ENCODE measurements at regions not wholly inside any gene's neighbourhood (a gene's known extent, or its start where the extent isn't known, plus 50 kb on each side); places are given as distances from the start of the nearest gene placed in this dataset.
"Not testable (repeated sequence)": the region's sequence is repeated elsewhere in the genome, so short reads cannot be mapped to it uniquely, and the experiment has no call there.

DNA sequence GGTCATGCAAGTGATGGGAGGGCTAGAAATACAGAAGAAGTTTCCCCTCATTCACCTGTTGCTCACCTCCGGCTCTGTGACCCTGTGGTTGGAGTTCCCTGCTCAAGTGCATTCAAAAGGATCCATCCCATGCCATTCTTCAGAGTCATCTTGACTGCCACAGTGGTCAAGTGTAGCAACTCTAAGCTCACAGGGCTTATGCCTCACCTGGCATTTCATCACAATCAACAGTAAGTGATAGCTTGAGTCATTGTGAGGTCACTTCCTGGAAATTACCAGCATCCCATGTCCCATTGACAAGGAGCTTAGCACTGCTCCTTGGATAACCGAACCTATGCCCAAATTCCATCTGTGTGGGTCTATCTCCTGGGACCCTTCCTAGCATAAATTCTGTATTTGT is 55.6 kb downstream of the OR4C45 start:
- H3K4me3 Mint-ChIP-seq: no peak overlapping the region
- ATAC-seq (replicated peaks) (no peak), DNase-seq (no peak)
- no peak overlapping the region for H3K27ac Mint-ChIP-seq
- no peaks in the 10 kb centered on the region for H3K36me3 Mint-ChIP-seq
- peaks cover 7% of the 10 kb centered on the region in 2 donors for H3K9me3 Mint-ChIP-seq
- H3K27me3 Mint-ChIP-seq: no peaks in the 10 kb centered on the region
- no peaks in the 10 kb centered on the region for H3K4me1 Mint-ChIP-seq

DNA sequence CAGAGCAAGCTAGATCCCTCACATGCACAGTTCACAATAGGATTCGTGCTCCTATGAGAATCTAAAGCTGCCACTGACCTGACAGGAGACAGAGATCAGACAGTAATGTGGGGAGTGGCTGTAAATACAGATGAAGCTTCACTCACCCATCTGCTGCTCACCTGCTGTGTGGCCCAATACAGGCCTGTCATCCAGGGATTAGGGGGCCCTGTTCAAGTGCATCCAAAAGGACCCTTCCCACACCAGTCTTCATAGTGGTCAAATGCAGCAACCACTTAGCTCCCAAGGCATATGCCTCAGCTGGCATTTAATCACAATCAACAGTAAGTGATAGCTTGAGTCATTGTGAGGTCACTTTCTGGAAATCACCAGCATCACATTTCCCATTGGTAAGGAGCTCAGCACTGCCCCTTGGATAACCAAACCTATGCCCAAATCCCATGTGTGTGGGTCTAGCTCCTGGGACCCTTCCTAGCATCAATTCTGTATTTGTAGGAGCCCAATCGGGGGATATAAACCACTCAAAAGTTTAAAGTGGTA is 65.6 kb downstream of the OR4C45 start:
- peaks cover 0 to under 1% of the 10 kb centered on the region in 2 donors for H3K36me3 Mint-ChIP-seq
- ATAC-seq (replicated peaks) (no peak), DNase-seq (no peak)
- H3K27me3 Mint-ChIP-seq: no peaks in the 10 kb centered on the region
- peaks cover 9 to 11% of the 10 kb centered on the region in 2 donors for H3K9me3 Mint-ChIP-seq
- H3K4me3 Mint-ChIP-seq: no peak overlapping the region
- no peak overlapping the region for H3K27ac Mint-ChIP-seq
- no peaks in the 10 kb centered on the region for H3K4me1 Mint-ChIP-seq

DNA sequence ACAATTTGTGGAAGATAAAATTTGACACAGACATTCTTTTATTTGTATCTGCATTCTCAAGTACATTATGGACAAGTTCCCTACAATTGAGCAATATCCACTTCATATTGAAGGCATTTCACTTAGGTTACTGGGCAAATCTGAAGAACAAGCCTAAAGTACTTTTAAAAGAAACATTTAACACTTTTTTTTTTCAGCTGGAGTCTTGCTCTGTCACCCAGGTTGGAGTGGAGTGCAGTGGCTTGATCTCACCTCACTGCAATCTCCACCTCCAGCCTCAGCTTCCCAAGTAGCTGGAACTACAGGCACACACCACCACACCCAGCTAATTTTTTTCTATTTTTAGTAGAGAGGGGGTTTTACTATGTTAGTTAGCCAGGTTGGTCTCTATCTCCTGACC is 70.2 kb downstream of the OR4C45 start:
- Mint-ChIP-seq H3K4me3 (no peak overlapping the region), H3K4me1 (no peaks in the 10 kb centered on the region), H3K27me3 (no peaks in the 10 kb centered on the region), H3K27ac (no peak overlapping the region), H3K9me3 (peaks cover 0 to 4% of the 10 kb centered on the region in 2 donors), H3K36me3 (peaks cover 0 to 2% of the 10 kb centered on the region in 2 donors)
- DNase-seq (no peak), ATAC-seq (replicated peaks) (no peak)

DNA sequence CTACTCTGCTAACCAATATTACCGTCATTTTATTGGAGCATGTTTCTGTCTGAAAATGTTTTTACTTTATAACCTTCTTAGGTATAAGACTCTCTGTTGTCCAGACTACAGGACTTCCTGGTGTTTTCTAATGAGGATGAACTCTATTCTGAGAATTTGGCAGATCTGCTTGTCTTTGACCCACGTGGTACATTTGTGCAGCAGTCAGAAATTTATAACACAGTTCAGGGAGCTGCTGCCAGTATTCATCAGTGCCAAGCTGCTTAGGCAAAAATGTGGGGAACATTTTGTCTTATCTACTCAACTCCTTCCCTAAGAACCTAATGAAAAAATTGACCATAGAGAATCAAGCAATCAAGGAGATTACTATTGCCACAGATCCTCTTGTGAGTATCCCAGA is 108.0 kb downstream of the OR4C45 start:
- not testable (repeated sequence) for H3K27me3 Mint-ChIP-seq; H3K36me3 Mint-ChIP-seq; DNase-seq; H3K27ac Mint-ChIP-seq; ATAC-seq (replicated peaks); H3K4me3 Mint-ChIP-seq; H3K4me1 Mint-ChIP-seq
- H3K9me3 Mint-ChIP-seq: peaks cover 12 to 16% of the 10 kb centered on the region in 2 donors

DNA sequence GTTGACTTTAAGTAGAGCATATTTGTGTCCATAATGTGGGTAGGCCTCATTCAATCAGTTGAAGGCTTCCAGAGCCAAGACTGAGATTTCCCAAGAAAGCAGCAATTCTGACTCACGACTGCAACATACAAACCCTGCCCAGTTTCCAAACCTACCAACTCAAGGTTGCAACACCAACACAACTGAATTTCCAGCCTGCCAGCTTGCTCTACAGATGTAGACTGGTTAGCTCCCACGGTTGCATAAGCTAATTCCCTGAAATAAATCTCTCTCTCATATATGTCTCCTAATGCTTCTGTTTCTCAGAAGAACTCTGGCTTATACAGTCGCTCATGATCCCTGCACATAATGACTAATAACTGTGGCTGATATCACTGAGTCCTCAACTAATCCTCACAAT is 113.6 kb downstream of the OR4C45 start:
- not testable (repeated sequence) for ATAC-seq (replicated peaks); H3K27me3 Mint-ChIP-seq; H3K27ac Mint-ChIP-seq; H3K36me3 Mint-ChIP-seq; H3K4me1 Mint-ChIP-seq; H3K4me3 Mint-ChIP-seq; DNase-seq
- H3K9me3 Mint-ChIP-seq: peaks cover 16 to 20% of the 10 kb centered on the region in 2 donors

DNA sequence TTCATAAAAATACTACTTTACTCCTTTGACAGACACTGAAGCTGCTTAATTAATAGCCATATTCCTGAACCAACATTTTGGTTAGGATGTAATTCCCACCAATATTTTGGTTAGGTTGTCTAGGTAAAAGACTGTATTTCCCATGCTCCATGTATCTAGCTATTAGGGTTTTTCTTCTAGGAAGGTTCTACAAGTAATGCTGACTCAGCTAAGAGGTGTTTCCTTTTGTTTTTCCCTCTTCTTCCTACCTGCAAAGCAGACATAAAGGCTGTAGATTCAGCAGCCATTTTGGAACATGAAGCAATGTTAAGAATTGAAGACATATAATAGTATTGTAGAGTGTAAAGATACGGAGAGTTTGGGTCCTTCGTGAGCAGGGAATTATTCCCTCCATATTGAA is 115.3 kb downstream of the OR4C45 start:
- ATAC-seq (replicated peaks); H3K4me1 Mint-ChIP-seq; H3K27ac Mint-ChIP-seq; H3K4me3 Mint-ChIP-seq; DNase-seq; H3K27me3 Mint-ChIP-seq; H3K36me3 Mint-ChIP-seq: not testable (repeated sequence)
- peaks cover 14 to 22% of the 10 kb centered on the region in 2 donors for H3K9me3 Mint-ChIP-seq

DNA sequence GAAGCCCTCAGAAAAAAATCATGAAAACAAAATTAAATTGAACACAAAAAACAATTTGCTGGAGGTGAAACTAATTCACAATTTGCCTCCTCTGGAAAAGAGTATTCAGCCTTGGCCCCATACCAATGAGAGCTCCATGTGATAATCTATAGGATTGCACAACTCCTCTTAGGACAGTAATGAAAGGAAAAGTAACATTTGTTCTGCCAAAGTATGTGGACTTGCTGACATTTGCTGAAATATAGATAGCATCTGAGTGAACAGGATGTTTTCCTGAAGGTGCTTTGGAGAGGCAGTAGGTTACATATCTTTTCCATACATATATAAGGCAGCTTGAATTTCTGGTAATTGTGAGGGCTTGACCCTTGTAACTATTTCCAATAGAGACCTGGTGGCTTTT is 122.8 kb downstream of the OR4C45 start:
- no peaks in the 10 kb centered on the region for H3K27me3 Mint-ChIP-seq
- no peak overlapping the region for H3K4me3 Mint-ChIP-seq

DNA sequence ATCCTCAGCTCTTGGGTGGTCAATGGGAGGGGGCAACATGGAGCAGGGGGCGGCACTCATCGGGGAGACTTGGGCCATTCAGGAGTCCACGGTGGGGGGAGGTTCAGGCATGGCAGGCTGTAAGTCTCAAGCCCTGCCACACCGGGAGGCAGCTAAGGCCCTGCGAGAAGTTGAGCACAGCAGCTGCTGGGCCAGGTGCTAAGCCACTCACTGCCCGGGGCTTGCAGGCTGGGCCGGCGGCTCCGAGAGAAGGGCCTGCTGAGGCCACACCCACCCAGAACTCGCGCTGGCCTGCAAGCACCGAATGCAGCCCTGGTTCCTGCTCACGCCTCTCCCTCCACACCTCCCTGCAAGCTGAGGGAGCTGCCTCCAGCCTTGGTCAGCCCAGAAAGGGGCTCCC is 131.4 kb downstream of the OR4C45 start:
- no peak overlapping the region for H3K4me3 Mint-ChIP-seq
- ATAC-seq (replicated peaks) (no peak), DNase-seq (no peak)
- H3K27ac Mint-ChIP-seq: no peak overlapping the region
- H3K9me3 Mint-ChIP-seq: peaks cover 11 to 12% of the 10 kb centered on the region in 2 donors
- H3K36me3 Mint-ChIP-seq: no peaks in the 10 kb centered on the region
- H3K27me3 Mint-ChIP-seq: no peaks in the 10 kb centered on the region
- no peaks in the 10 kb centered on the region for H3K4me1 Mint-ChIP-seq

More for the DNA sequence above, 122.8 kb downstream of the OR4C45 start:
- H3K4me1 Mint-ChIP-seq: no peaks in the 10 kb centered on the region
- ATAC-seq (replicated peaks) (no peak), DNase-seq (no peak)
- H3K27ac Mint-ChIP-seq: no peak overlapping the region
- H3K36me3 Mint-ChIP-seq: no peaks in the 10 kb centered on the region
- peaks cover 16 to 21% of the 10 kb centered on the region in 2 donors for H3K9me3 Mint-ChIP-seq

DNA sequence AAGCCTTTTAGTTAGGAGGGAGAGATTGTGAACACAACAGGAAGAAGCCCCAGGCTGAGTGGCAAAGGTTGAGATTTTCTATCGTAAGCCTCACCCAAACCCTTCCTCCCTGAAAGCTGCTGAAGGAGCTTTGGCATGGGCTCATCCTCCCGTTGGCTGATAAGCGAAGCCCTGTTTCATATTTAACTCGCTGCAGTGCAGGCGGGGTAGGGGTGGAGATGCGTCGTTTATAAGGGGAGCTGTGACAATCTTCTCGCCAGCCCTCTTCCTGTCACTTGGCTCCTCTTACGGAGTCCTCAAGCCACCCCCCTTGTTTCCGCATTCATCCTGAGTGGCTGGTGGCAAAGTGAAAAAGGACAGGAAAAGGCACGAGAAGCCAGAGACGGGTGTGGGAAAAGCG is 137.0 kb downstream of the OR4C45 start:
- ATAC-seq (replicated peaks) (no peak), DNase-seq (no peak)
- Mint-ChIP-seq H3K27ac (no peak overlapping the region), H3K36me3 (no peaks in the 10 kb centered on the region), H3K4me3 (no peak overlapping the region), H3K9me3 (peaks cover 0 to 8% of the 10 kb centered on the region in 2 donors), H3K27me3 (no peaks in the 10 kb centered on the region), H3K4me1 (no peaks in the 10 kb centered on the region)

DNA sequence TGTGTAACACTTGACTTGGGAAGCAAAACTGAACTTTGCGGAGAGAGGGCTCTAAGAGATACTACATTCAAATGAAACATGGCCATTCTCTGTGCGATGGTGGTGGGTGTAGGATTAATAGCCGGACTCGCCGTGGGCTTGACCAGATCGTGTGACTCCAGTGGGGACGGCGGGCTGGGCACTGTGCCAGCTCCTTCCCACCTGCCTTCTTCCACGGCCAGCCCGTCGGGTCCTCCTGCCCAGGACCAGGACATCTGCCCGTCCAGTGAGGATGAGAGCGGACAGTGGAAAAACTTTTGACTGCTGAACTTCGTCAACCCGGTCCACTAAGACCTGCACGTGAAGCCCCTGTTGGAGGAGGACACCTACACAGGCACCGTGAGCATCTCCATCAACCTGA is 137.4 kb downstream of the OR4C45 start:
- Mint-ChIP-seq H3K4me1 (no peaks in the 10 kb centered on the region), H3K36me3 (no peaks in the 10 kb centered on the region), H3K4me3 (no peak overlapping the region), H3K9me3 (peaks cover 0 to 10% of the 10 kb centered on the region in 2 donors), H3K27ac (no peak overlapping the region), H3K27me3 (no peaks in the 10 kb centered on the region)
- ATAC-seq (replicated peaks): no peak
- no peak for DNase-seq

DNA sequence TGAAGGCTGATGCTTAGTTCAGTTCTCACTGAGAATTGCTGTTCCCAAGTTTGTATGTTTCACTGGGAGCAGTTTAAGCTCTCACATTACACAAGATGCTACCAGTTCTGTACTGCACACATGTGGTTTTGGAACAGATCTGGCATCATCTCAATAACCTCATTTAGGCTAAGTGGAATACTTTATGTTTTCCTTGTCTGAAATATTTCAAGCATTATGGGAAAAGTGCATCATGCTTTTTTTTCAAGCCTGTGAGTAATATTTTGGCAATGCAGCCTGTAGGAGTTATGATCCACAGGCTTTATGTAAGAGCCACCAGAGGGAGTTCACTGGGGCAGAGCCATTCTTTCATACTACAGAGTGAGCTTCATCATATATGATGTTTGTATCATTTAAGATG is 141.5 kb downstream of the OR4C45 start:
- H3K27ac Mint-ChIP-seq: no peak overlapping the region
- no peaks in the 10 kb centered on the region for H3K4me1 Mint-ChIP-seq
- H3K36me3 Mint-ChIP-seq: no peaks in the 10 kb centered on the region
- H3K9me3 Mint-ChIP-seq: peaks cover 4 to 14% of the 10 kb centered on the region in 2 donors
- DNase-seq (no peak), ATAC-seq (replicated peaks) (peak in 1 of 2 donors; percentile 42)
- no peaks in the 10 kb centered on the region for H3K27me3 Mint-ChIP-seq
- H3K4me3 Mint-ChIP-seq: no peak overlapping the region

DNA sequence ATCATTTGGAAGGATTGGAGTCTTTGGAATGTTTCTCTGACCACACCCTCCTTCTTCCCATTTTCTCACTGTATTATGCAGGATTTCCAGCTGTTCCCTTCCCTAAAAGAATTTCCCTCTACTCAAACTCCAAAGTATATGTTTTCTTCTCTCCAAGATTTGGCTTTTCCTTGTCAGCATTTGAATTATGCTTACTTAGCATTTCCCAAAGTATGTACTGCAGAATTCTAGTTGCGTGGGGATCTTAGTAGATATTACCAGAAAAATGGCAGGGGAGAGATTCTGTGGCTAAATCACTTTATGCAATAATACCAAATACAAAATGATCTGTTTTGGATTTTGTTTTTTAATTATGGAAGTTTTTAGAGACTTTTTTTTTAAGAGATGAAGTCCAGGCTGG is 142.3 kb downstream of the OR4C45 start:
- Mint-ChIP-seq H3K27me3 (no peaks in the 10 kb centered on the region), H3K27ac (no peak overlapping the region), H3K36me3 (no peaks in the 10 kb centered on the region), H3K4me3 (no peak overlapping the region), H3K9me3 (peaks cover 4 to 10% of the 10 kb centered on the region in 2 donors), H3K4me1 (no peaks in the 10 kb centered on the region)
- ATAC-seq (replicated peaks): no peak
- DNase-seq: no peak

DNA sequence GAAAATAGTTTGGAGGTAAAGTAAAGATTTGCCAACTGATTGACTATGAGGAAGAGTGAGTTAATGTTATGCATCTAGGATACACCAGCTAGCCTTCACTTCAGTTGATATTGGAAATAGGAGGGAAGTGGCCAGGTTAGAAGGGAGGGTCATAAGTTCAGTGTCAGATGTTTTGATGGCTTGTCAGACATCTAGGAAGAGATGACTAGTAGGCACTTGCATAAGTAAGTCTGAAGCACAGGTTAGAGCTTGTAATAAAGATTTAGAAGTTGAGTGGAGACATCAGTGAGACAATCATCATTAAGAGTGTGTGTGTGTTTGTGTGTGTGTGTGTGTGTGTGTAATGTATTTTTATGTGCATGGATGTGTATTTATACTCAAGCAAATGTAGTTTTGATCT is 146.1 kb downstream of the OR4C45 start:
- Mint-ChIP-seq H3K27ac (no peak overlapping the region), H3K4me3 (no peak overlapping the region), H3K4me1 (no peaks in the 10 kb centered on the region), H3K36me3 (no peaks in the 10 kb centered on the region), H3K27me3 (no peaks in the 10 kb centered on the region), H3K9me3 (peaks cover 4 to 10% of the 10 kb centered on the region in 2 donors)
- no peak for ATAC-seq (replicated peaks)
- DNase-seq: no peak

DNA sequence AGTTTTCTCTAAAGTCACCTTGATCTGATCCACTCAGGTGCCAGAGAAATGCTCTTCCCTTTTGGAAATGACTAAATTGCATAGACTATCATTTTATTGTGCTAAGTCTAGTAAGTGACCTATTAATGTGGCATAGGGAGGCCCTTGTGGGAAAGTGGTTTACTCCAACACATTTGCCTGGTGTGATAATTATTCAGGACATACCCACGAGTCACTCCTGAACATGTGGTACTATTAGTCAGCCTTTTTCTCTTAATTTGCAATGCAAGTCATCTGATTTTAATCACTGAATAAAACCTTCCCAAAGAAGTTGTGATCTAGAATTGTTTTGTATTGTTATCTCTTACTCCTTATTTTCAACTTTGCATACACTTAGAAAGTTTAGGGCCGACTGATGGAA is 148.7 kb downstream of the OR4C45 start:
- no peaks in the 10 kb centered on the region for H3K27me3 Mint-ChIP-seq
- ATAC-seq (replicated peaks): no peak
- H3K36me3 Mint-ChIP-seq: no peaks in the 10 kb centered on the region
- no peak for DNase-seq
- no peak overlapping the region for H3K4me3 Mint-ChIP-seq
- H3K27ac Mint-ChIP-seq: no peak overlapping the region
- no peaks in the 10 kb centered on the region for H3K4me1 Mint-ChIP-seq
- H3K9me3 Mint-ChIP-seq: peaks cover 15 to 18% of the 10 kb centered on the region in 2 donors

DNA sequence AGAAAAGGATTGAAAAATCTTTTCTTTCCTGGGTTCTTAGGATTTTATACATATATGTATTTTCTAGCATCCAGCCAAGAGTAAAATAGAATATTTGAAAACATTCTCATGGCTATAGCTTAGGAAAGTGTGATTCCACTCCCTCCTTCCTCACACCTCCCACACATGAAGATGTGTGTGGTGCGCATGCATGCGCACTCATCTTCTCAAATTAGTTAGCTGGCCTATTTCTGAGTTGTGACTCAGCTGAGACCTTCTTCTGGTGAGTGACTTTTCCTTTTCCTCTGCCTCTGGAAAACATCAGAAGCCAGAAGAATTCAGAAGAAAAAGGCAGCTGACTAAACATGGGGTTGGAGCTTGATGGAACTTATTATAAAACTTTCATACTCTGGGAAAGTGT is 149.8 kb downstream of the OR4C45 start:
- Mint-ChIP-seq H3K27ac (no peak overlapping the region), H3K4me3 (no peak overlapping the region), H3K27me3 (no peaks in the 10 kb centered on the region), H3K9me3 (peaks cover 15 to 18% of the 10 kb centered on the region in 2 donors), H3K36me3 (no peaks in the 10 kb centered on the region), H3K4me1 (no peaks in the 10 kb centered on the region)
- ATAC-seq (replicated peaks): no peak
- DNase-seq: no peak

DNA sequence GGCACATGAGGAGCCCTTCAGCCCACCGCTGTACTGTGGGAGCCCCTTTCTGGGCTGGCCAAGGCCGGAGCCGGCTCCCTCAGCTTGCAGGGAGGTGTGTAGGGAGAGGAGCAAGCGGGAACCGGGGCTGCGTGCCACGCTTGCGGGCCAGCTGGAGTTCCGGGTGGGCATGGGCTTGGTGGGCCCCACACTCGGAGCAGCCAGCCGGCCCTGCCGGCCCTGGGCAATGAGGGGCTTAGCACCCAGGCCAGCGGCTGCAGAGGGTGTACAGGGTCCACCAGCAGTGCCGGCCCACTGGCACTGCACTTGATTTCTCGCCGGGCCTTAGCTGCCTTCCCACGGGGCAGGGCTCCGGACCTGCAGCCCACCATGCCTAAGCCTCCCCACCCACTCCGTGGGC is 150.5 kb downstream of the OR4C45 start:
- H3K4me3 Mint-ChIP-seq; H3K36me3 Mint-ChIP-seq; H3K4me1 Mint-ChIP-seq; H3K27ac Mint-ChIP-seq; ATAC-seq (replicated peaks); DNase-seq; H3K27me3 Mint-ChIP-seq: not testable (repeated sequence)
- H3K9me3 Mint-ChIP-seq: peaks cover 15 to 18% of the 10 kb centered on the region in 2 donors
